GM19324 (cell line): ENCODE measurements at regions not wholly inside any gene's neighbourhood (a gene's known extent, or its start where the extent isn't known, plus 50 kb on each side); places are given as distances from the start of the nearest gene placed in this dataset.
"Not testable (repeated sequence)": the region's sequence is repeated elsewhere in the genome, so short reads cannot be mapped to it uniquely, and the experiment has no call there.

ENCODE experiments used
- ATAC-seq: cut with Tn5 transposase; IDR thresholded peaks from one replicate; pipeline ENCODE4 v1.9.1; 2021; ENCODE audit warnings: mild to moderate bottlenecking, moderate library complexity; ENCODE audit not compliant: unreplicated experiment, low FRiP score

GRCh38 chr7:131816391-131817007 is 260.1 kb upstream of the PODXL start:
- ATAC-seq = no peak

GRCh38 chr7:131808736-131809135 is 252.3 kb upstream of the PODXL start:
- ATAC-seq = no peak

DNA sequence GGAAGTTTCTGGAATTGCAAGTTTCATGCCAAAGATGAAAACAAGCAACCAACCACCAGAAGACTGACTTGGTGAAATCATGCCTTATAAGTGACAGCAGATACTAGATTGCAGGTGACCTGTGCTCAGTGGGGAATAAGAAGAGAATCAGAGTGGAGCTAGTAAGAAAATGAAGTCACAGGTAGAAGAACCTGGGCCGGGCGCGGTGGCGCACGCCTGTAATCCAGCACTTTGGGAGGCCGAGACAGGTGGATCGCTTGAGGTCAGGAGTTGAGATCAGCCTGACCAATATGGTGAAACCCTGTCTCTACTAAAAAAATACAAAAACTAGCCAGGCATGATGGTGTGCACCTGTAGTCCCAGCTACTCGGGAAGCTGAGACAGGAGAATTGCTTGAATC is 251.7 kb upstream of the PODXL start:
- ATAC-seq = not testable (repeated sequence)

- no peak for ATAC-seq
Measured at GRCh38 chr7:131803816-131804215, 247.4 kb upstream of the PODXL start.

GRCh38 chr7:131802195-131802864 is 245.9 kb upstream of the PODXL start:
- no peak for ATAC-seq

DNA sequence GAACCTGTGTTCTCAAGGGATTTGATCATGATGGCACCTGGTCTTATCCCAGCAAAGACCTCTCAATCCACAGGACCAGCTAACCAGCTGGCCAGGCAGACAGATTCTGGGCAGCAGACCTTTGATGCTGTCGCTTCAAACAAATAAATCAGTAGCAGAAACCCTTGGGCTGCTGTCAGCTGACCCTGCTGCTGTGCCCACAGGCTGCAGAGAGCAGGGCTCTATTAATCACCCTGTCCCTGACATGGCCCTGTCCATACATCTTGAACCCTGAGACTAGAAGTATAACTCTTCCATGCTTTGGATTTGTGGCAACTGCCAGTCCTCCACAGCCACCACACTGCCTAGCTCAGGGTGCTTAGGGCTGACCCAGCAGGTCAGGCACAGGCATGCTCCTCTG is 244.1 kb upstream of the PODXL start:
- ATAC-seq = no peak

DNA sequence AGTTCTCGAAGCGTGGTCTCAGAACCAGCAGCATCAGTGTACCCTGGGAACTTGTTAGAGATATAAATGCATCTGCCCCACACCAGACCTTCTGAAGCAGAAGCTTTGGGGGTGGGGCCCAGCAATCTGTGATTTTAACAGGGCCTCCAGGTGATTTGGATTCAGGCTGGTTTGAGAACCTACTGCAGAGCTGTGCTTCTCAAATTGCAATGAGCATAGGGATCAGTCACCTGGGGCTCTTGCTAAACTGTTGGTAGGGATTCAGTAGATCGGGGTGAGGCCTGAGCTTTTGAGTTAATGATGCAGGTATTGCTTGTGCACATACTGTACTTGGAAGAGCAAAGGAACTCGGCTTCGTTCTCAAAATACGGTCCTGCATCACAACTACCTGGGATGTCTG is 243.6 kb upstream of the PODXL start:
- no peak for ATAC-seq

DNA sequence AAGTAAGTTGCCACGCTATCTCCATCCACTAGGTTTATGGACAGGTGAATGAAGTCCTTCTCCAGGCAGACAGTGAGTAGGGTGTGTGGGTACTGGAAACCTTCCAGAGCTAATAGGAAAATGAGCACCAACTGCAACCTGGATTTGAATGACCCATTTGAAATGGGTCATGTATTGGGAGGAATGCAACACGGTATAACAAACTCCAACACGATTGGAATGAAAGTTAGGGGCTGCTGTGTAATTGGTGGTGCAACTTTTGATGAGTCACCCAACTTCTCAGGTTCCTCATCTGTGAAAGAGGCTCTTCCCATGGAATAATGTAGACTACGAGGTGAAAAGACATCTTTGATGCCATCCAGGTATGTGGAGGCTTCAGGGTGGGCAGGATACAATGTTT is 241.4 kb upstream of the PODXL start:
- ATAC-seq = no peak

GRCh38 chr7:131795400-131795799 is 239.0 kb upstream of the PODXL start:
- ATAC-seq = no peak

DNA sequence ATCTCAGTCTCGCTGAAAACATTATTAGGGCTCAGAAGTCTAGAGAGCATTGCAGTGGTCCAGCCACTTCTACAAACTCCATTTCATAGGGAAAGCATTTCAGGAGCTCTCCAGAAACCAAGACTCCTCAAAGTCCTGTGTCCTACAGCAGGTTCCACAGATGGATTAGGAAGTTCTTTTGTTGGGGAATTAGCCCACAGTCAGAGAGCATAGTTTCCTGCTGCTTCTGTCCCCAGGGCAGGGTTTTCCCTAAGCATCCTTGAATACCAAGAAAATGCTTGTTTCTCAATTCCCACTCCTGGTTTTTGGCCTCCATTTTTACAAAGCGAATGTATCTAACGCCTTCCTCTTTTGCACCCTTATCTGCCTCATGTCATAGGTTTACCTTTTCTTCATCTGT is 235.9 kb upstream of the PODXL start:
- ATAC-seq = no peak

- no peak for ATAC-seq
Measured at GRCh38 chr7:131787101-131787500, 230.7 kb upstream of the PODXL start.

- no peak for ATAC-seq
Measured at GRCh38 chr7:131786204-131786603, 229.8 kb upstream of the PODXL start.

- ATAC-seq = no peak
Measured at GRCh38 chr7:131778601-131779000, 222.2 kb upstream of the PODXL start.

DNA sequence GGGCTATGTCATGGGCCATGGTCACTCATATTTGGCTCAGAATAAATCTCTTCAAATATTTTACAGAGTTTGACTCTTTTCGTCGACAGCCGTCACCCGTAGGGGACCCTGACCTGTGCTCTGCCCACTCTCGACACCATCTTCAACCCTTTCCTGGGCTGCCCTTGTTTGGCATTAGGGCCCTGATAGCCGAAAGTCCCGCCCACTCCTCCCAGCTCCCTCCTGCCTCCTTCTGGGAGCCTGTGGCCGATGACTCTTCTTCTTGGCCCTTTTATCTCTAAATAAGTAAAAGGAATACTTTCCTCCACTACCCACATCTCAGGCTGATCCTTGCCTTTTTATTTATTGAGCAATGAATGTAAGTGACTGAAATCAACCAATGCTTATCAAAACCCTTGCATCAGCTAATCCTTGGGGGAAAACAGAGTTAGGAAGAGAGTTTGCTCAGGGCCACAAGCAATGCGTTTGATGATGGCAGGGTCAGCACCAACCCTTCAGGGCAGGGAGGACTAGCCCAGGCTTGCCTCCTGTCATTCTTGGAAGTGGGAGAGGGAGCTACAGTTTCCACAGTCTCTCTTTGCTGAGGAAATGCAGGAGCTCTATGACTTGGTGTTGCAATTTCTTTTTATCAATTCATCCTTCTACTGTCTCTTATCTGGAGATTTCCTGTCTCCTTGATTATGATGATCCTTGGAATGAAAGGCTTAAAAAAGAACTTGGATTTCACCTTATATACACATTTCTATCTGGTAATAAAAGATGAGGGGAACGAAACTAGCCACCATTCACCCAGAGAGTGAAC is 218.2 kb upstream of the PODXL start:
- no peak for ATAC-seq

GRCh38 chr7:131773413-131773812 is 217.0 kb upstream of the PODXL start:
- no peak for ATAC-seq

- no peak for ATAC-seq
Measured at GRCh38 chr7:131769241-131769640, 212.8 kb upstream of the PODXL start.

DNA sequence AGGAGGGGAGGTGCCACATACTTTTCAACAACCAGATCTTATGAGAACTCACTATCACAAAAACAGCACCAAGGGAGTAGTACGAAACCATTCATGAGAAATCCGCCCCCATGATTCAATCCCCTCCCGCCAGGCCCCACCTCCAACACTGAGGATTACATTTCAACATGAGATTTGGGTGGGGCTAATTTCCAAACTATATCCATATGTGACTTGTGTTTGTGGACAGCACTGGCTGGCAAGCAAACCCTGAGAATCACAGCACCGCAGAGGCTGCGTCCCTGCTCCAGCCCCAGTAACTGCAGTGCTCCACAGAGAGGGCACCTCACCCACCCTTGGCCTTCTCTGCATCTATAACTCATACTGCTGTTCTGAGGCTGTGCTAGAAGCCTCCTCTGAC is 211.2 kb upstream of the PODXL start:
- no peak for ATAC-seq

GRCh38 chr7:131765575-131765974 is 209.1 kb upstream of the PODXL start:
- no peak for ATAC-seq

DNA sequence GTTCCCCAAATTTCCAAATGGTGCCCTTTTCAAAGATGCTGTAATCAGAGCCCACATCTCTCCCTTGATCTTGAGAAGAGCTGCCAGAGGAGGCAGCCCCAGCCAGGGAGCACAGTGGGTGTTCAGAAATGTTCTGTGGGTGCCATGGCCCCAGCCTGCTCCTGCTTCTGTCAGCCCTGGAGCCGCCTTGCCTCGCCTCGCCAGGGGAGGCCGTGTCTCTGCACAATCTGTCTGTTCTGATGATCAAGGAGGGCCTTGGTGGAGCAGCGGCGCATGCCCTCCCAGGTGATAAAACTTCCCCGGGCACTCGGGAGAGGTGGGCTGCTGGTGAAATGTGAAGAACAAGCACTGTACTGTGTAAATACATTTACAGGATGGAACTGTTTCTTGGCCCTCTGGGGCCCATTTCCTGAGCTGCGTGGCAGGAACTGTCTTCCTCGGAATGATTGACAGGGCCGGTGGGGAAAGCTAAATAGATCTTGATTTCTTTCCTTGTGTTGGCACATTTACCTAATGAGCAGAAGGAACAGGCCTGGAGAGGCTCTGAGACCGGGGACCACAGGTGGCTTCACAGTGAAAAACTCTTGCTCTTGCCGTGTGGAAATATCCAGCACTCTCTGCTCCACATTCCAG is 207.8 kb upstream of the PODXL start:
- no peak for ATAC-seq

- no peak for ATAC-seq
Measured at GRCh38 chr7:131762753-131763152, 206.3 kb upstream of the PODXL start.

GRCh38 chr7:131755801-131756200 is 199.4 kb upstream of the PODXL start:
- ATAC-seq = not testable (repeated sequence)
